ENCODE measurements at regions not wholly inside any gene's neighbourhood (a gene's known extent, or its start where the extent isn't known, plus 50 kb on each side); places are given as distances from the start of the nearest gene placed in this dataset.

GRCh38 chr4:32768664-32769389, 2048.7 kb downstream of the PCDH7 start:
- intact Hi-C loops (cut with micrococcal nuclease; ENCODE audit: unreplicated experiment), result no loop called here
- no TSS peak for BruUV-seq (replicated peaks)
- Histone ChIP-seq H2AFZ (ENCODE audit: low read length) (no peak overlapping the region), H3K4me1 (ENCODE audit: insufficient read depth, low read length, poor library complexity, severe bottlenecking) (no peaks in the 10 kb centered on the region), H3K4me3 (ENCODE audit: low read depth, low read length, poor library complexity, severe bottlenecking) (no peak overlapping the region), H3K9me2 (ENCODE audit: insufficient read depth, low read length) (no peaks in the 10 kb centered on the region; the same call in 1 of the 2 replicates), H3K79me2 (ENCODE audit: insufficient read depth, low read depth, low read length) (no peaks in the 10 kb centered on the region), H3K9me3 (ENCODE audit: low read length) (no peaks in the 10 kb centered on the region), H3K36me3 (ENCODE audit: insufficient read depth, low read length) (no peaks in the 10 kb centered on the region), H3K4me2 (ENCODE audit: low read length) (no peak overlapping the region), H3K27ac (ENCODE audit: low read depth, low read length, poor library complexity, severe bottlenecking) (no peak overlapping the region), H4K20me1 (ENCODE audit: insufficient read depth, low read length) (no peaks in the 10 kb centered on the region)
- ChIA-PET CTCF (ENCODE audit: unreplicated experiment) (no interaction called here), POLR2A (interaction anchor here (1.0 kb wide), 1 partner anchor 9 kb away, joined by 4 read pairs; no protein-coding TSS in a partner anchor)
- TF ChIP-seq EZH2phosphoT487 (IDR thresholded peaks at IDR 0.05; ENCODE audit: borderline replicate concordance, low read depth, low read length) (no peak), CTCF (conservative IDR thresholded peaks at IDR 0.05; ENCODE audit: low read length) (no peak)
- DNase-seq (ENCODE audit: low spot score), result no peak

- intact Hi-C loops (cut with micrococcal nuclease; ENCODE audit: unreplicated experiment), result no loop called here
- DNase-seq (ENCODE audit: low spot score), result no peak
- CTCF ChIA-PET (ENCODE audit: unreplicated experiment), result interaction anchor here (0.5 kb wide), 1 partner anchor 307 kb away, joined by 3 read pairs; no protein-coding TSS in a partner anchor
- no peak overlapping the region for H3K27ac ChIP-seq (ENCODE audit: low read depth, low read length, poor library complexity, severe bottlenecking)
- H3K4me3 ChIP-seq (ENCODE audit: low read depth, low read length, poor library complexity, severe bottlenecking), result no peak overlapping the region
- no peak overlapping the region for H3K4me2 ChIP-seq (ENCODE audit: low read length)
- H3K9me2 ChIP-seq (ENCODE audit: insufficient read depth, low read length), result no peaks in the 10 kb centered on the region; the same call in 1 of the 2 replicates
- H4K20me1 ChIP-seq (ENCODE audit: insufficient read depth, low read length), result no peaks in the 10 kb centered on the region
- POLR2A ChIA-PET, result interaction anchor here (0.6 to 1.3 kb wide), 3 partner anchors 16 to 192 kb away, joined by 3 to 4 read pairs (median 3); no protein-coding TSS in a partner anchor
- H3K36me3 ChIP-seq (ENCODE audit: insufficient read depth, low read length), result no peaks in the 10 kb centered on the region
- peak overlapping the region; percentile 83 for H2AFZ ChIP-seq (ENCODE audit: low read length)
- H3K9me3 ChIP-seq (ENCODE audit: low read length), result no peaks in the 10 kb centered on the region
- H3K79me2 ChIP-seq (ENCODE audit: insufficient read depth, low read depth, low read length), result no peaks in the 10 kb centered on the region
- no peaks in the 10 kb centered on the region for H3K4me1 ChIP-seq (ENCODE audit: insufficient read depth, low read length, poor library complexity, severe bottlenecking)
- TF ChIP-seq CTCF (conservative IDR thresholded peaks at IDR 0.05; ENCODE audit: low read length) (no peak), EZH2phosphoT487 (IDR thresholded peaks at IDR 0.05; ENCODE audit: borderline replicate concordance, low read depth, low read length) (no peak)
- no TSS peak for BruUV-seq (replicated peaks)
These were observed 2051.3 kb downstream of the PCDH7 start for GRCh38 chr4:32771491-32771890.

GRCh38 chr4:32775049-32775448, 2054.9 kb downstream of the PCDH7 start:
- H3K4me1 ChIP-seq (ENCODE audit: insufficient read depth, low read length, poor library complexity, severe bottlenecking), result no peaks in the 10 kb centered on the region
- BruUV-seq (replicated peaks), result no TSS peak
- H4K20me1 ChIP-seq (ENCODE audit: insufficient read depth, low read length), result no peaks in the 10 kb centered on the region
- no peak overlapping the region for H3K4me3 ChIP-seq (ENCODE audit: low read depth, low read length, poor library complexity, severe bottlenecking)
- peak overlapping the region; percentile 19; the same call in 1 of the 2 replicates for H2AFZ ChIP-seq (ENCODE audit: low read length)
- POLR2A ChIA-PET, result no interaction called here
- H3K79me2 ChIP-seq (ENCODE audit: insufficient read depth, low read depth, low read length), result no peaks in the 10 kb centered on the region
- H3K9me2 ChIP-seq (ENCODE audit: insufficient read depth, low read length), result no peaks in the 10 kb centered on the region
- intact Hi-C loops (cut with micrococcal nuclease; ENCODE audit: unreplicated experiment), result loop anchor here (1.0 kb wide), 1 partner anchor 312 kb away; no protein-coding TSS in a partner anchor
- no peaks in the 10 kb centered on the region for H3K9me3 ChIP-seq (ENCODE audit: low read length)
- CTCF ChIA-PET (ENCODE audit: unreplicated experiment), result no interaction called here
- H3K27ac ChIP-seq (ENCODE audit: low read depth, low read length, poor library complexity, severe bottlenecking), result no peak overlapping the region
- no peak overlapping the region for H3K4me2 ChIP-seq (ENCODE audit: low read length)
- TF ChIP-seq EZH2phosphoT487 (IDR thresholded peaks at IDR 0.05; ENCODE audit: borderline replicate concordance, low read depth, low read length) (no peak), CTCF (conservative IDR thresholded peaks at IDR 0.05; ENCODE audit: low read length) (peak; percentile 77)
- peak; percentile 58 for DNase-seq (ENCODE audit: low spot score)
- no peaks in the 10 kb centered on the region for H3K36me3 ChIP-seq (ENCODE audit: insufficient read depth, low read length)
